ENCODE measurements at regions not wholly inside any gene's neighbourhood (a gene's known extent, or its start where the extent isn't known, plus 50 kb on each side); places are given as distances from the start of the nearest gene placed in this dataset.

- no peak for DNase-seq
Measured at GRCh38 chr10:83037653-83038052, 1101.7 kb upstream of the GHITM start.

GRCh38 chr10:83038631-83039030 lies 1100.7 kb upstream of the GHITM start:
- DNase-seq, result no peak

GRCh38 chr10:83045731-83046130 lies 1093.6 kb upstream of the GHITM start:
- no peak for DNase-seq

- DNase-seq, result no peak
Measured at GRCh38 chr10:83050815-83051214, 1088.5 kb upstream of the GHITM start.

GRCh38 chr10:83062871-83063270 lies 1076.4 kb upstream of the GHITM start:
- no peak for DNase-seq

- no peak for DNase-seq
Measured at GRCh38 chr10:83073472-83073871, 1065.8 kb upstream of the GHITM start.

- no peak for DNase-seq
Measured at GRCh38 chr10:83075016-83075814, 1064.1 kb upstream of the GHITM start.

GRCh38 chr10:83075815-83076355 lies 1063.4 kb upstream of the GHITM start:
- no peak for DNase-seq

- DNase-seq, result no peak
Measured at GRCh38 chr10:83076443-83076842, 1062.9 kb upstream of the GHITM start.

GRCh38 chr10:83078160-83078559 lies 1061.1 kb upstream of the GHITM start:
- DNase-seq, result no peak

- no peak for DNase-seq
Measured at GRCh38 chr10:83078645-83079044, 1060.7 kb upstream of the GHITM start.

- no peak for DNase-seq
Measured at GRCh38 chr10:83083831-83084230, 1055.5 kb upstream of the GHITM start.

- DNase-seq, result no peak
Measured at GRCh38 chr10:83089335-83089734, 1050.0 kb upstream of the GHITM start.

GRCh38 chr10:83104616-83105015 lies 1034.7 kb upstream of the GHITM start:
- DNase-seq, result no peak

- no peak for DNase-seq
Measured at GRCh38 chr10:83108565-83109333, 1030.6 kb upstream of the GHITM start.

- no peak for DNase-seq
Measured at GRCh38 chr10:83119346-83119745, 1020.0 kb upstream of the GHITM start.

- no peak for DNase-seq
Measured at GRCh38 chr10:83122336-83122735, 1017.0 kb upstream of the GHITM start.

- no peak for DNase-seq
Measured at GRCh38 chr10:83127942-83128575, 1011.2 kb upstream of the GHITM start.

- no peak for DNase-seq
Measured at GRCh38 chr10:83140811-83141210, 998.5 kb upstream of the GHITM start.

GRCh38 chr10:83142074-83142563 lies 997.2 kb upstream of the GHITM start:
- DNase-seq, result no peak

- no peak for DNase-seq
Measured at GRCh38 chr10:83144461-83144860, 994.8 kb upstream of the GHITM start.

GRCh38 chr10:83153714-83154113 lies 985.6 kb upstream of the GHITM start:
- no peak for DNase-seq

- DNase-seq, result no peak
Measured at GRCh38 chr10:83164156-83164555, 975.2 kb upstream of the GHITM start.

All from activated naive CD4-positive, alpha-beta T cell (primary cell).